Keratinocyte (primary cell): ENCODE measurements at regions not wholly inside any gene's neighbourhood (a gene's known extent, or its start where the extent isn't known, plus 50 kb on each side); places are given as distances from the start of the nearest gene placed in this dataset.

Source experiments
- CTCF ChIP-seq, 3 experiments: IDR thresholded peaks in 1 of 3; conservative IDR thresholded peaks in 1 of 3; optimal IDR thresholded peaks in 1 of 3; 2 replicates in 2 of 3; 3 replicates in 1 of 3; pipeline versions ENCODE3 to v1.5.1; 2011; ENCODE audit warnings: low read length in 3 of 3, mild to moderate bottlenecking in 3 of 3, moderate library complexity in 2 of 3, control low read depth in 1 of 3, inconsistent platforms in 1 of 3; ENCODE audit not compliant: insufficient read depth in 2 of 3; ENCODE audit errors: extremely low read depth in 1 of 3
- EZH2 ChIP-seq: IDR thresholded peaks from one replicate; pipeline ENCODE4 v1.6.1; 2012; ENCODE audit warnings: inconsistent platforms, mild to moderate bottlenecking, low read length, moderate library complexity

- TF ChIP-seq CTCF (optimal IDR thresholded peaks at IDR 0.05 in 1 of 3, IDR thresholded peaks at IDR 0.05 in 1 of 3, conservative IDR thresholded peaks at IDR 0.05 in 1 of 3; ENCODE audit: extremely low read depth in 1 of 3, insufficient read depth in 2 of 3, low read length in 3 of 3) (no peak), EZH2 (no peak)
Measured at GRCh38 chr7:26046878-26047277, 105.1 kb upstream of the NFE2L3 start.
